ENCODE measurements at regions not wholly inside any gene's neighbourhood (a gene's known extent, or its start where the extent isn't known, plus 50 kb on each side); places are given as distances from the start of the nearest gene placed in this dataset.

- DNase-seq (ENCODE audit: low read depth): no peak
- no peak for TF ChIP-seq CTCF (IDR thresholded peaks at IDR 0.05; ENCODE audit: low read depth, low read length, missing control alignments)
- no peak overlapping the region for H3K4me3 ChIP-seq (ENCODE audit: low read depth, low read length)
These were observed 193.8 kb upstream of the MAN1A1 start for GRCh38 chr6:119543332-119543731.

- DNase-seq (ENCODE audit: low read depth): no peak
- no peak for TF ChIP-seq CTCF (IDR thresholded peaks at IDR 0.05; ENCODE audit: low read depth, low read length, missing control alignments)
- H3K4me3 ChIP-seq (ENCODE audit: low read depth, low read length): no peak overlapping the region
These were observed 192.5 kb upstream of the MAN1A1 start for GRCh38 chr6:119542037-119542436.

- no peak for TF ChIP-seq CTCF (IDR thresholded peaks at IDR 0.05; ENCODE audit: low read depth, low read length, missing control alignments)
- no peak for DNase-seq (ENCODE audit: low read depth)
- no peak overlapping the region for H3K4me3 ChIP-seq (ENCODE audit: low read depth, low read length)
These were observed 191.8 kb upstream of the MAN1A1 start for GRCh38 chr6:119541132-119541905.

GRCh38 chr6:119540417-119540816, 190.9 kb upstream of the MAN1A1 start:
- TF ChIP-seq CTCF (IDR thresholded peaks at IDR 0.05; ENCODE audit: low read depth, low read length, missing control alignments): no peak
- no peak overlapping the region for H3K4me3 ChIP-seq (ENCODE audit: low read depth, low read length)
- no peak for DNase-seq (ENCODE audit: low read depth)

- DNase-seq (ENCODE audit: low read depth): no peak
- no peak overlapping the region for H3K4me3 ChIP-seq (ENCODE audit: low read depth, low read length)
- TF ChIP-seq CTCF (IDR thresholded peaks at IDR 0.05; ENCODE audit: low read depth, low read length, missing control alignments): no peak
These were observed 189.6 kb upstream of the MAN1A1 start for GRCh38 chr6:119539066-119539746.

- DNase-seq (ENCODE audit: low read depth): no peak
These were observed 187.1 kb upstream of the MAN1A1 start for GRCh38 chr6:119536666-119537065.

More at GRCh38 chr6:119536666-119537065, 187.1 kb upstream of the MAN1A1 start:
- no peak for TF ChIP-seq CTCF (IDR thresholded peaks at IDR 0.05; ENCODE audit: low read depth, low read length, missing control alignments)
- no peak overlapping the region for H3K4me3 ChIP-seq (ENCODE audit: low read depth, low read length)
